ENCODE measurements at regions not wholly inside any gene's neighbourhood (a gene's known extent, or its start where the extent isn't known, plus 50 kb on each side); places are given as distances from the start of the nearest gene placed in this dataset.

- TF ChIP-seq EZH2 (IDR thresholded peaks at IDR 0.05): no peak
- TF ChIP-seq POLR2AphosphoS5 (IDR thresholded peaks at IDR 0.05; ENCODE audit: borderline replicate concordance, low read depth, low read length): no peak
Measured at GRCh38 chr1:192862271-192862670, 53.4 kb downstream of the RGS2 start.

Data from SK-N-MC (cell line).